Body of pancreas (tissue), 4 donors: ENCODE measurements at regions not wholly inside any gene's neighbourhood (a gene's known extent, or its start where the extent isn't known, plus 50 kb on each side); places are given as distances from the start of the nearest gene placed in this dataset.
"Not testable (repeated sequence)": the region's sequence is repeated elsewhere in the genome, so short reads cannot be mapped to it uniquely, and the experiment has no call there.

Experiments
- ATAC-seq: fragments of 150-250 bp; one replicate; pipeline ENCODE4 v1.9.1; 2016
- DNase-seq, 4 donors: peaks; one replicate each; pipeline ENCODE4 v3.0.0-alpha.2; 2019
- H3K27ac ChIP-seq, 4 donors: fragments of 200-600 bp; sonication (generic); 1 replicate in 3 of 4; 2 replicates in 1 of 4; pipeline versions ENCODE4 v1.5.1 to v1.6.1; 2016 to 2019; ENCODE audit warnings: mild to moderate bottlenecking in 1 of 4, mixed read lengths in 1 of 4, moderate library complexity in 1 of 4
- H3K27me3 ChIP-seq, 2 donors: fragments of 200-600 bp; sonication (generic); one replicate each; pipeline ENCODE4 v1.6.0; 2016; ENCODE audit warnings: mild to moderate bottlenecking in 1 of 2
- H3K36me3 ChIP-seq, 2 donors: fragments of 200-600 bp; sonication (generic); replicated peaks in 1 of 2; 2 replicates each; pipeline ENCODE4 v1.5.1; 2016; ENCODE audit warnings: low read depth in 2 of 2; ENCODE audit not compliant: insufficient read depth in 1 of 2
- H3K4me1 ChIP-seq: fragments of 200-600 bp; sonication (generic); one replicate; pipeline ENCODE4 v1.6.0; 2016
- H3K4me3 ChIP-seq, 2 donors: fragments of 200-600 bp; sonication (generic); 1 replicate in 1 of 2; 2 replicates in 1 of 2; pipeline ENCODE4 v1.5.1; 2016 to 2019
- H3K9me3 ChIP-seq, 3 donors: fragments of 200-600 bp; sonication (generic); 1 replicate in 2 of 3; 2 replicates in 1 of 3; pipeline ENCODE4 v1.5.1; 2016
- CTCF ChIP-seq, 7 experiments: fragments of 450-650 bp in 4 of 7; fragments of 200-600 bp in 3 of 7; sonication (generic) in 3 of 7; IDR thresholded peaks; one replicate each; pipeline ENCODE4 v1.5.1; 2016 to 2019; ENCODE audit warnings: antibody characterized with exemption in 7 of 7
- POLR2A ChIP-seq, 3 donors: fragments of 450-650 bp; IDR thresholded peaks; one replicate each; pipeline ENCODE4 v1.6.1; 2016; ENCODE audit warnings: antibody characterized with exemption in 3 of 3, mild to moderate bottlenecking in 2 of 3
- WGBS, 2 donors: methylation state at CpG; one replicate each; pipeline ENCODE4 v1.1.5; 2017; 5-methylcytosine and 5-hydroxymethylcytosine counted together
- intact Hi-C: fragments of 100-400 bp; cut with DNase I; formaldehyde crosslinking; loops from one replicate; pipeline ENCODE4 v1.15.1; 2023

DNA sequence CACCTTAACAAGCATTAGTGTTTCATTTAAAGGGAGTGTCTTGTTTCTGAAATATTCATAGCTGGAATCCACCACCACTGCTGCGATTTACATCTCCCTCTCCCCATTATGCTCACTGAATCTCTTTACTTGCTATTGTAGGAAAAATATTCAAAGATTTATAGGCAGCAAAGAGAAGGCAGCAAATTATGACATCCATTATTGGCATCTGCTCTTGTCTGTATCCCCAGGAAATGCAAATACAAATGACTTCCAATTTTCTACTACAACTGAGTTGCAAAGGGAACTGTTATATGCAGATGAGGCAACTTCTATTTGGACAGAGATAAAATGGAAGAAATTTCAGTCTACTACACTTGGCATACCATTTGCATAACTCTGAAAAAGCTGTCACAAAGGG lies 88.4 kb upstream of the PRKD1 start:
- intact Hi-C loops: no loop called here
- WGBS, 2 donors: 88 to 96% methylated on average over 1 of the region's 1 CpG
- H3K4me3 ChIP-seq: no peak overlapping the region

DNA sequence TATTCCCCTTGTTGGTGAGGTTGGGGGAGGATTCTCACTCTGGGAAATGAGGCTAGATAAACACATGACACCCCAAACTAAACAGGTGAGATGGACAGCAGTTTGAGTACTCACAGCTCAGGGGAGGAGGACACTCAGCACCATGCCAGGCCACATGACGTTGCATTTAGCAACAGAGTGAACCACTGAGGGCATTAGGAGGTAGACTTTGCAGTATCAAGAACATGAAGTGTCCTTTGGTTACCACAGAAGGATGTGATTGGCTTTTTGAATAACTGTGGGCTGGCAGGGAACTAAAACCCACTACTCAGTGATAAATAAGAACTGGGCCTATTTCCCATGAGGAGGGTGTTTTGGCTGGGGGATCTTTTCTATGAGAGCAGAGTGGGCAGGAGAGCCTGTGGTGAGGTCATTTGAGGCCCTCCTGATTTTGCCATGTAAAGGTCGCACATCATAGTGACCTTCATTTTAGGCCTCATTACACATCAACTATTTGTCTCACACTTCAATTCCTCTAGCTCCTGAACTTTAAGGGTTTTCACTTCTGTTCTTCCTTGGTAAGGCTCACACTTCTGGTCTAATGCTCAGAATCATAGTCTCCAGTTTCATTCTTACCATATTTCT lies 89.8 kb upstream of the PRKD1 start:
- TF ChIP-seq POLR2A (IDR thresholded peaks at IDR 0.05): no peak
- TF ChIP-seq CTCF (IDR thresholded peaks at IDR 0.05): no peak
- WGBS, 2 donors: 59 to 71% methylated on average over 2 of the region's 2 CpGs

More for the DNA sequence above, 88.4 kb upstream of the PRKD1 start:
- DNase-seq: no peak
- Histone ChIP-seq H3K27ac (no peak overlapping the region), H3K36me3 (no peaks in the 10 kb centered on the region), H3K27me3 (no peaks in the 10 kb centered on the region), H3K4me1 (no peaks in the 10 kb centered on the region), H3K9me3 (no peaks in the 10 kb centered on the region)
- TF ChIP-seq POLR2A (IDR thresholded peaks at IDR 0.05): no peak
- TF ChIP-seq CTCF (IDR thresholded peaks at IDR 0.05): no peak
- ATAC-seq: no peak

GRCh38 chr14:30020271-30020670 lies 92.6 kb upstream of the PRKD1 start:
- H3K27me3 ChIP-seq: no peaks in the 10 kb centered on the region
- ATAC-seq: no peak
- H3K9me3 ChIP-seq: peaks cover 0 to 8% (median 0%) of the 10 kb centered on the region in 3 donors
- no peak overlapping the region for H3K4me3 ChIP-seq
- DNase-seq: no peak
- H3K36me3 ChIP-seq: no peaks in the 10 kb centered on the region
- no peak for TF ChIP-seq CTCF (IDR thresholded peaks at IDR 0.05)
- TF ChIP-seq POLR2A (IDR thresholded peaks at IDR 0.05): no peak
- no peak overlapping the region for H3K27ac ChIP-seq
- intact Hi-C loops: no loop called here
- H3K4me1 ChIP-seq: no peaks in the 10 kb centered on the region
- 25 to 51% methylated on average over 2 of the region's 2 CpGs for WGBS, 2 donors

More for the DNA sequence above, 89.8 kb upstream of the PRKD1 start:
- Histone ChIP-seq H3K36me3 (no peaks in the 10 kb centered on the region), H3K4me3 (no peak overlapping the region), H3K4me1 (no peaks in the 10 kb centered on the region), H3K27me3 (no peaks in the 10 kb centered on the region), H3K9me3 (no peaks in the 10 kb centered on the region), H3K27ac (no peak overlapping the region)
- intact Hi-C loops: no loop called here
- no peak for DNase-seq
- ATAC-seq: no peak

- peaks cover 0 to 8% (median 0%) of the 10 kb centered on the region in 3 donors for H3K9me3 ChIP-seq
- H3K27ac ChIP-seq: no peak overlapping the region
- ATAC-seq: no peak
- no peaks in the 10 kb centered on the region for H3K36me3 ChIP-seq
- intact Hi-C loops: no loop called here
- TF ChIP-seq CTCF (IDR thresholded peaks at IDR 0.05) (no peak), POLR2A (IDR thresholded peaks at IDR 0.05) (no peak)
- no peak overlapping the region for H3K4me3 ChIP-seq
- H3K4me1 ChIP-seq: no peaks in the 10 kb centered on the region
- no peak for DNase-seq
- no peaks in the 10 kb centered on the region for H3K27me3 ChIP-seq
- 94% methylated on average over 1 of the region's 1 CpG for WGBS, 2 donors
Observed at GRCh38 chr14:30020687-30021086, 93.0 kb upstream of the PRKD1 start.

- H3K4me3 ChIP-seq, H3K27ac ChIP-seq, DNase-seq, H3K36me3 ChIP-seq, H3K27me3 ChIP-seq, intact Hi-C loops, H3K4me1 ChIP-seq, ATAC-seq, H3K9me3 ChIP-seq: not testable (repeated sequence)
- WGBS, 2 donors: 89 to 91% methylated on average over 5 of the region's 5 CpGs
Observed at GRCh38 chr14:30023350-30023749, 95.7 kb upstream of the PRKD1 start.
